ENCODE measurements at regions not wholly inside any gene's neighbourhood (a gene's known extent, or its start where the extent isn't known, plus 50 kb on each side); places are given as distances from the start of the nearest gene placed in this dataset.

- intact Hi-C loops (cut with DNase I), result no loop called here
- peaks cover 0 to 61% (median under 1%) of the 10 kb centered on the region in 4 donors for H3K27me3 ChIP-seq
- H3K9me3 ChIP-seq, result no peaks in the 10 kb centered on the region
- no peak for DNase-seq (ENCODE audit: extremely low spot score)
- TF ChIP-seq EP300 (IDR thresholded peaks at IDR 0.05) (no peak), POLR2AphosphoS5 (IDR thresholded peaks at IDR 0.05) (no peak), POLR2A (IDR thresholded peaks at IDR 0.05; ENCODE audit: low read depth) (no peak), CTCF (IDR thresholded peaks at IDR 0.05) (no peak)
- H3K27ac ChIP-seq (replicated peaks in 1 of 4), result no peak overlapping the region
- H3K4me1 ChIP-seq, result no peaks in the 10 kb centered on the region
- H3K4me3 ChIP-seq, result no peak overlapping the region
- no peaks in the 10 kb centered on the region for H3K36me3 ChIP-seq
- 81% methylated on average over 7 of the region's 7 CpGs for WGBS
Observed at GRCh38 chr15:69983696-69984265, 113.9 kb downstream of the TLE3 start.

- Histone ChIP-seq H3K4me3 (no peak overlapping the region), H3K36me3 (no peaks in the 10 kb centered on the region), H3K27me3 (peaks cover 0 to 64% (median 4%) of the 10 kb centered on the region in 4 donors), H3K27ac (replicated peaks in 1 of 4) (no peak overlapping the region), H3K9me3 (no peaks in the 10 kb centered on the region), H3K4me1 (no peaks in the 10 kb centered on the region)
- no peak for DNase-seq (ENCODE audit: extremely low spot score)
- intact Hi-C loops (cut with DNase I), result no loop called here
- TF ChIP-seq POLR2AphosphoS5 (IDR thresholded peaks at IDR 0.05) (no peak), POLR2A (IDR thresholded peaks at IDR 0.05; ENCODE audit: low read depth) (no peak), EP300 (IDR thresholded peaks at IDR 0.05) (no peak), CTCF (IDR thresholded peaks at IDR 0.05) (no peak)
- WGBS, result 79% methylated on average over 9 of the region's 9 CpGs
Observed at GRCh38 chr15:69987492-69988489, 109.9 kb downstream of the TLE3 start.

GRCh38 chr15:69988541-69989225 lies 109.0 kb downstream of the TLE3 start:
- no peaks in the 10 kb centered on the region for H3K4me1 ChIP-seq
- H3K27me3 ChIP-seq, result peaks cover 0 to 55% (median 4%) of the 10 kb centered on the region in 4 donors
- H3K9me3 ChIP-seq, result no peaks in the 10 kb centered on the region
- TF ChIP-seq POLR2AphosphoS5 (IDR thresholded peaks at IDR 0.05), result no peak
- no peak for TF ChIP-seq CTCF (IDR thresholded peaks at IDR 0.05)
- TF ChIP-seq EP300 (IDR thresholded peaks at IDR 0.05), result no peak
- TF ChIP-seq POLR2A (IDR thresholded peaks at IDR 0.05; ENCODE audit: low read depth), result no peak
- H3K27ac ChIP-seq (replicated peaks in 1 of 4), result no peak overlapping the region
- 79% methylated on average over 10 of the region's 10 CpGs for WGBS
- DNase-seq (ENCODE audit: extremely low spot score), result no peak
- intact Hi-C loops (cut with DNase I), result no loop called here
- no peak overlapping the region for H3K4me3 ChIP-seq
- H3K36me3 ChIP-seq, result no peaks in the 10 kb centered on the region

- intact Hi-C loops (cut with DNase I), result no loop called here
- Histone ChIP-seq H3K27ac (replicated peaks in 1 of 4) (no peak overlapping the region), H3K36me3 (no peaks in the 10 kb centered on the region), H3K4me3 (no peak overlapping the region), H3K9me3 (no peaks in the 10 kb centered on the region), H3K27me3 (peaks cover 0 to 51% (median 4%) of the 10 kb centered on the region in 4 donors), H3K4me1 (no peaks in the 10 kb centered on the region)
- DNase-seq (ENCODE audit: extremely low spot score), result no peak
- WGBS, result 60% methylated on average over 20 of the region's 20 CpGs
- no peak for TF ChIP-seq POLR2A (IDR thresholded peaks at IDR 0.05; ENCODE audit: low read depth)
- no peak for TF ChIP-seq POLR2AphosphoS5 (IDR thresholded peaks at IDR 0.05)
- no peak for TF ChIP-seq CTCF (IDR thresholded peaks at IDR 0.05)
- TF ChIP-seq EP300 (IDR thresholded peaks at IDR 0.05), result no peak
Observed at GRCh38 chr15:69990566-69991421, 106.9 kb downstream of the TLE3 start.

All from esophagus muscularis mucosa (tissue), 4 donors.